GM12865 (cell line): ENCODE measurements at regions not wholly inside any gene's neighbourhood (a gene's known extent, or its start where the extent isn't known, plus 50 kb on each side); places are given as distances from the start of the nearest gene placed in this dataset.

Experiments used
- DNase-seq: peaks from one replicate; pipeline ENCODE4 v3.0.0; 2010; ENCODE audit warnings: low read depth
- H3K4me3 ChIP-seq: 2 replicates; pipeline ENCODE4 v1.5.1; 2011; ENCODE audit warnings: mild to moderate bottlenecking, low read depth, low read length, control low read depth
- CTCF ChIP-seq: IDR thresholded peaks from 2 replicates; pipeline ENCODE4 v1.5.1; 2011; ENCODE audit warnings: low read length, control low read depth, low read depth, inconsistent platforms; ENCODE audit not compliant: insufficient read depth; ENCODE audit errors: missing control alignments

GRCh38 chr6:22965889-22966288, 396.5 kb downstream of the HDGFL1 start:
- H3K4me3 ChIP-seq, result no peak overlapping the region
- DNase-seq, result no peak
- no peak for TF ChIP-seq CTCF

DNA sequence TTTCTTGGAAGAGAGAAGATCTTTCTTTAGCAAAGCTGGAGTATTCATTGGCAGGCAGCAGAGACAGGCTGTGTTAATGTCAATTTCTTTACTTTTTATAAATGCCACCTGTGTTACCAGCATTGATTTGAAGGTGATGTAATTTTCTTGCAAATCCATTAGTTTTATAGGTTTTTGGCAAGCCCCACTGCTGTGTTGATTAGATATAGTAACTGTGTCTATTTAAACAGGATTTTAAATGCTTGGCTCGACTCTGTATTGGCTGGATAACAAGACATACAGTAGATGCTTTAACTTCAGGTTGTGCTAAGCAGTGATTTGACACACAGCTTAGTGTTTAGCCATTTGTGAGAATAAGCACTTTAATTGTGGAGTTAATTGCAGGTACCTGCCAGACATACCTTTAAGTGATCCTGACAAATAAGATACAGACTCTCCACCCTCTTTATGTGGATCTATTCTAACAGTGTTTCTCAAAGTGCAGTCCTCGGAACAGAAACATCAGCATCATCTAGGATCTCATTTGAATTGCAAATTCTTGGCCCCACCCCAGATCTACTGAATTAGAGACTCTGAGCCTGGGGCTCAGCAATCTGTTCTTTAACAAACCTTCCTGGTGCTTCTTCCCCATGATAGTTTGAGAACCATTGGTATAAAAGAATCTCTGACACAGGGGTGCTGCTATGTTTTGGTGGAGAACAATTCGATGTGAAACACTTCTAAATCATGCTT, 397.5 kb downstream of the HDGFL1 start:
- no peak for DNase-seq
- TF ChIP-seq CTCF, result no peak
- no peak overlapping the region for H3K4me3 ChIP-seq

DNA sequence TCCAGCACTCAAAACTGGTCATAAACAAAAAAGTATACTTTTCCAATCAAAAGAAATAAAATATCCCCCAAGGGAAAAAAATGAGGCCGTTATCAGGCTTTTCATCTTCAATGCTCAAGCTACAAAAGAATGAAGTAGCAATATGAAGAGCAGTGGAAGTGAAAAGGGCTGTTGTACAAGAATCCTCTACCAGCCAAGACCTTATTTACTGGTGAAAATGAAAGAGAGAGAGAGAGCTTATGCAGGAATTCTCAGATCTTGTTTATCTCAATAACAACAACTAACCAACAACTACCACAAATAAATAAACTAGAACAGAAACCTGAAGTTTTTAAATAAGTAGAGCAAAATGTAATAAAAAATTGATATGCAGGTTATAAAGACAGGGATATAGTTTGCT, 400.6 kb downstream of the HDGFL1 start:
- no peak for TF ChIP-seq CTCF
- peak; percentile 35 for DNase-seq

GRCh38 chr6:22972771-22973170, 403.4 kb downstream of the HDGFL1 start:
- TF ChIP-seq CTCF, result no peak
- DNase-seq, result no peak
- no peak overlapping the region for H3K4me3 ChIP-seq

More for the DNA sequence above, 400.6 kb downstream of the HDGFL1 start:
- H3K4me3 ChIP-seq, result no peak overlapping the region

DNA sequence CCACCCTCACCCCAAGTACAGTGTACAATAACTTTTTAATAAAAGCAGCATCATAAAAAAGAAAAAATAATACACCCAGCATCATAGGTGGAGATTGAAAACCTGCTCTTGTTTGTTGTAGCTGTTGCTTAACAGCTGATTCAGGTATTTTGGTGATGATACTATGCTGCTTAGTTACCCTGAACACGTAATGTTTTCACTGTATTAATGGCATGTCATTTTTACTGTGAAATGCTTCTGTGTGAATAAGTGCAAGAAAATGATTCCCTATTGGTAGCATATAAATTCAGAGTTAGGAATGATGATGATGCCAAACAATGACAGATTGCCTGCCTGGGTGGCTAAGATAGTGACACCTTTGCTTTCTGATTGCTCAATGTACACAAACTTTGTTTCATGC, 405.7 kb downstream of the HDGFL1 start:
- TF ChIP-seq CTCF, result no peak
- no peak overlapping the region for H3K4me3 ChIP-seq
- DNase-seq, result no peak

DNA sequence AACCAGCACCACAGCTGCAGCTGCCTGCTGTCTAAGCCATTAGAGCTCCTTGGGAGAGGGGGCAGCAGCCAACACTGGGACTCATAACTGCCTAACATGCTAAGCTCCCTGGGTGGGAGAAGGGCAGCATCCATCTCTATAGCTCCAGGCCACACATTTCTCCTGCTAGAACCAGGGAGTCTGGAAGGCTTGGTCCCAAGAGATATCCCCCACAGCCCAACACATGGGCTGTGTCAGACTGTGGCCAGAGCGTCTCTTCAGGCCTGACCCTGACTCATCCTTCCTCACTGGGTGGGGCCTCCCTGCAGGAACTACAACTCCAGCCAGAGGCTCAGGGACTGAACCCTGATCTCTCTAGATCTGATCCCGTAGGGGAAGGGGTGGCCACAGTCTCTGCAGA, 411.1 kb downstream of the HDGFL1 start:
- no peak for DNase-seq
- H3K4me3 ChIP-seq, result no peak overlapping the region
- TF ChIP-seq CTCF, result no peak

- H3K4me3 ChIP-seq, result no peak overlapping the region
- no peak for TF ChIP-seq CTCF
- no peak for DNase-seq
Measured at GRCh38 chr6:23002044-23002619, 432.8 kb downstream of the HDGFL1 start.
